Bronchial epithelial cell (primary cell): ENCODE measurements at regions not wholly inside any gene's neighbourhood (a gene's known extent, or its start where the extent isn't known, plus 50 kb on each side); places are given as distances from the start of the nearest gene placed in this dataset.
A peak's percentile ranks its signal among the peaks of the same experiment; 100 is the strongest.

Experiments used
- DNase-seq: peaks from one replicate; pipeline ENCODE4 v3.0.0-alpha.2; 2010; ENCODE audit warnings: low read depth
- FAIRE-seq: peaks from 2 replicates; lab custom pipeline; 2011; peaks lifted over from hg19 to GRCh38; lab: Jason Lieb, UNC
- H3K27me3 ChIP-seq: 2 replicates; pipeline ENCODE4 v1.5.1; 2011; ENCODE audit warnings: low read length; ENCODE audit not compliant: control insufficient read depth, insufficient read depth
- H3K36me3 ChIP-seq: 2 replicates; pipeline ENCODE4 v1.5.1; 2011; ENCODE audit warnings: low read length; ENCODE audit not compliant: control insufficient read depth, insufficient read depth
- H3K4me3 ChIP-seq: 2 replicates; pipeline ENCODE4 v1.5.1; 2011; ENCODE audit warnings: mild to moderate bottlenecking, low read depth, low read length, control low read depth
- CTCF ChIP-seq: IDR thresholded peaks from 2 replicates; pipeline ENCODE4 v1.5.1; 2011; ENCODE audit warnings: mild to moderate bottlenecking, moderate library complexity, low read length, control low read depth, inconsistent platforms; ENCODE audit not compliant: insufficient read depth, severe bottlenecking

DNA sequence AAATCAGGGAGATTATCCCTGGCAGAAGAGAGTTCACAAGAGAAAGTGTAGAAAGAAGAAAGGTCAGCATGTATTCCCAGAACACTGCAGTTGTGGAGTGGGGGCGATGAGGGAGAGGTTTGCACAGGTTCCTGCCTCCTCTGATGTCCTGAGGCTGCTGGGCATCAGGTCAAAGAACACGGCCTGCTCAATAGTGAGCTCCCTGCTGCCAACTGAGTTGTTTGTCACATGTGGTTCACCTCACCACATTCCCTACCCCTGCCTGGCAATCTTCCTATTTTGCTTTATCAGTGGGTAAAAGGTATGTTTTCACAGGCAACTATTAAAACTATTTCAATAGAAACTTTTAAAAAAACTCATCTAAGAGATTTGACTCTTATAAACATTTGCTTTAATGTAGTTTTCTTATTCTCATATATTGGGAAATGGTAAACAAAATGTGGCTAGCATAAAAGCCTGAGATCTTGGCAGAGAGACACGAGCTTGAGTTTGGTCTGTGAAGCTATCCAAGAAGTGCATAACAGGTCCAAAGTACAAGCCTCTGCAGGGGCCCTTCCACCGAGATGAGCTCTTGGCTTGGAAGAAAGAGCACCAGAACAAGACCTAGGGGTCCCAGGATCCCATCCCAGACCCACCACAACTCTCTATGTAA is 123.9 kb upstream of the SRD5A2 start:
- no peak for DNase-seq
- no peaks in the 10 kb centered on the region for H3K27me3 ChIP-seq
- no peaks in the 10 kb centered on the region for H3K36me3 ChIP-seq
- TF ChIP-seq CTCF, result no peak
- H3K4me3 ChIP-seq, result no peak overlapping the region
- FAIRE-seq, result no peak

DNA sequence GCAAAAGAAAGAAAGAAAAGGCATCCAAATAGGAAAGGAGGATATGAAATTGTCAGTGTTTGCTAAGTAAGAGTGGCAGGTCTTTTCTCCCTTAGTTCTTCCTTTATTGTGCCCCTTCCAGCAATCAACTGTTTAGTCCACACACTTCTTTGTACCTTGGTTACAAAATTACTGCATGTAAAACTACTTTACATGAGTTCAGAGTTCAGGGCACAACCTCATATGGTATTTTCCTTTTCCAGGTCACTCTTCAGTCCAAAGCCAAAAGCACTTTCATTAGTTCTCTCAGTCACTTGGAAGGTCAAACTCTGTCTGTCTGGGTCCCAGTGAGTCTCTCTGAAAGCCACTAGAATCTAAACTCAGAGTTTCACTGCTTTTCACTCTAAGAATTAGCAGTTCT is 122.5 kb upstream of the SRD5A2 start:
- Histone ChIP-seq H3K36me3 (no peaks in the 10 kb centered on the region), H3K4me3 (no peak overlapping the region), H3K27me3 (no peaks in the 10 kb centered on the region)
- FAIRE-seq, result no peak
- no peak for DNase-seq
- TF ChIP-seq CTCF, result no peak

- peak; percentile 7 for FAIRE-seq
- no peak overlapping the region for H3K4me3 ChIP-seq
- no peak for TF ChIP-seq CTCF
Observed at GRCh38 chr2:31698722-31699121, 118.0 kb upstream of the SRD5A2 start.

GRCh38 chr2:31696068-31696467 is 115.3 kb upstream of the SRD5A2 start:
- FAIRE-seq, result no peak
- DNase-seq, result no peak
- Histone ChIP-seq H3K36me3 (no peaks in the 10 kb centered on the region), H3K4me3 (no peak overlapping the region), H3K27me3 (no peaks in the 10 kb centered on the region)
- no peak for TF ChIP-seq CTCF

More at GRCh38 chr2:31698722-31699121, 118.0 kb upstream of the SRD5A2 start:
- Histone ChIP-seq H3K36me3 (no peaks in the 10 kb centered on the region), H3K27me3 (no peaks in the 10 kb centered on the region)
- no peak for DNase-seq

- no peaks in the 10 kb centered on the region for H3K36me3 ChIP-seq
- FAIRE-seq, result no peak
Observed at GRCh38 chr2:31694444-31694843, 113.7 kb upstream of the SRD5A2 start.

More at GRCh38 chr2:31694444-31694843, 113.7 kb upstream of the SRD5A2 start:
- H3K4me3 ChIP-seq, result no peak overlapping the region
- H3K27me3 ChIP-seq, result no peaks in the 10 kb centered on the region
- DNase-seq, result no peak
- peak; percentile 15 for TF ChIP-seq CTCF
